IMR-90 (cell line): ENCODE measurements at regions not wholly inside any gene's neighbourhood (a gene's known extent, or its start where the extent isn't known, plus 50 kb on each side); places are given as distances from the start of the nearest gene placed in this dataset.

Experiments used
- CTCF ChIP-seq: conservative IDR thresholded peaks from 2 replicates; pipeline ENCODE4 v1.5.1; 2012; ENCODE audit warnings: mild to moderate bottlenecking, low read depth, low read length, improper control_type of control experiment
- POLR2A ChIP-seq: IDR thresholded peaks from 2 replicates; pipeline ENCODE4 v1.6.1; 2012; ENCODE audit warnings: mild to moderate bottlenecking, low read depth, low read length
- SMC3 ChIP-seq: fragments of 150-350 bp; IDR thresholded peaks from 2 replicates; pipeline ENCODE4 v1.6.1; 2016; ENCODE audit warnings: low read depth, mild to moderate bottlenecking, antibody characterized with exemption, low read length, moderate library complexity

- no peak for TF ChIP-seq CTCF
- TF ChIP-seq SMC3 = no peak
- no peak for TF ChIP-seq POLR2A
Observed at GRCh38 chr6:150510576-150510975, 89.1 kb upstream of the PLEKHG1 start.
